GM12878 (cell line): ENCODE measurements at regions not wholly inside any gene's neighbourhood (a gene's known extent, or its start where the extent isn't known, plus 50 kb on each side); places are given as distances from the start of the nearest gene placed in this dataset.

ENCODE experiments used
- ATF2 ChIP-seq: IDR thresholded peaks from 2 replicates; pipeline ENCODE4 v1.6.1; 2012; ENCODE audit warnings: low read length, inconsistent platforms
- ETV6 ChIP-seq, 2 experiments: fragments of 450-650 bp in 1 of 2; IDR thresholded peaks in 1 of 2; conservative IDR thresholded peaks in 1 of 2; 2 replicates each; pipeline ENCODE4 v1.6.1; 2014; ENCODE audit warnings: antibody characterized with exemption in 1 of 2, borderline replicate concordance in 1 of 2, low read depth in 1 of 2, mild to moderate bottlenecking in 1 of 2, moderate library complexity in 1 of 2
- NFYB ChIP-seq: IDR thresholded peaks from 2 replicates; pipeline ENCODE4 v1.6.1; 2011; ENCODE audit warnings: low read depth, mild to moderate bottlenecking, low read length, improper control_type of control experiment, moderate library complexity; ENCODE audit not compliant: insufficient read depth
- PML ChIP-seq: IDR thresholded peaks from 2 replicates; pipeline ENCODE4 v1.6.1; 2012; ENCODE audit warnings: low read length, inconsistent platforms
- STAT3 ChIP-seq: IDR thresholded peaks from 2 replicates; pipeline ENCODE4 v1.6.1; 2011; ENCODE audit warnings: low read depth, low read length, improper control_type of control experiment
- SUPT20H ChIP-seq: IDR thresholded peaks from 2 replicates; pipeline ENCODE4 v1.6.1; 2011; ENCODE audit warnings: low read depth, mild to moderate bottlenecking, low read length, moderate library complexity, borderline replicate concordance; ENCODE audit not compliant: control insufficient read depth
- SUZ12 ChIP-seq: fragments of 200-600 bp; sonication (generic); IDR thresholded peaks from one replicate; pipeline ENCODE4 v1.6.1; 2018; ENCODE audit warnings: antibody characterized with exemption, mild to moderate bottlenecking; ENCODE audit not compliant: unreplicated experiment
- ZBTB40 ChIP-seq: fragments of 450-650 bp; IDR thresholded peaks from 2 replicates; pipeline ENCODE4 v1.6.1; 2016; ENCODE audit warnings: mild to moderate bottlenecking, moderate library complexity, borderline replicate concordance

GRCh38 chr12:74229671-74230070, 308.0 kb upstream of the ATXN7L3B start (continued):
- no peak for TF ChIP-seq ZBTB40
- no peak for TF ChIP-seq ATF2
- no peak for TF ChIP-seq NFYB
- TF ChIP-seq ETV6 (conservative IDR thresholded peaks at IDR 0.05 in 1 of 2, IDR thresholded peaks at IDR 0.05 in 1 of 2; ENCODE audit: borderline replicate concordance in 1 of 2, low read depth in 1 of 2) = no peak
- no peak for TF ChIP-seq PML
- no peak for TF ChIP-seq SUPT20H
- TF ChIP-seq STAT3 = no peak
- no peak for TF ChIP-seq SUZ12
